Erythroblast (primary cell): ENCODE measurements at regions not wholly inside any gene's neighbourhood (a gene's known extent, or its start where the extent isn't known, plus 50 kb on each side); places are given as distances from the start of the nearest gene placed in this dataset.

ENCODE experiments used
- DNase-seq, 2 experiments: peaks; one replicate each; lab custom pipeline; 2025; lab: John Stamatoyannopoulos, UW
- GATA1 ChIP-seq: IDR thresholded peaks from 2 replicates; pipeline ENCODE4 v1.6.1; 2011; ENCODE audit warnings: low read depth, mild to moderate bottlenecking, control low read depth, low read length, moderate library complexity
- POLR2A ChIP-seq: IDR thresholded peaks from 2 replicates; pipeline ENCODE4 v1.6.1; 2011; ENCODE audit warnings: mild to moderate bottlenecking, low read length

- no peak for DNase-seq
- TF ChIP-seq POLR2A, result no peak
- TF ChIP-seq GATA1, result no peak
Observed at GRCh38 chr15:36507458-36507857, 72.0 kb upstream of the CDIN1 start.

- TF ChIP-seq POLR2A (no peak), GATA1 (no peak)
- no peak for DNase-seq
Observed at GRCh38 chr15:36511594-36511993, 67.8 kb upstream of the CDIN1 start.

- no peak for DNase-seq
- TF ChIP-seq POLR2A, result no peak
- no peak for TF ChIP-seq GATA1
Observed at GRCh38 chr15:36517758-36518157, 61.7 kb upstream of the CDIN1 start.

- no peak for DNase-seq
Observed at GRCh38 chr15:36519067-36519466, 60.4 kb upstream of the CDIN1 start.

GRCh38 chr15:36525430-36525829, 54.0 kb upstream of the CDIN1 start:
- no peak for DNase-seq
- no peak for TF ChIP-seq GATA1
- TF ChIP-seq POLR2A, result no peak

More at GRCh38 chr15:36519067-36519466, 60.4 kb upstream of the CDIN1 start:
- TF ChIP-seq GATA1 (no peak), POLR2A (no peak)

GRCh38 chr15:36527235-36528162, 51.9 kb upstream of the CDIN1 start:
- TF ChIP-seq GATA1 (no peak), POLR2A (no peak)
- no peak for DNase-seq

GRCh38 chr15:36529296-36530011, 50.0 kb upstream of the CDIN1 start:
- no peak for DNase-seq
- TF ChIP-seq GATA1 (no peak), POLR2A (no peak)
